ENCODE measurements at regions not wholly inside any gene's neighbourhood (a gene's known extent, or its start where the extent isn't known, plus 50 kb on each side); places are given as distances from the start of the nearest gene placed in this dataset.

- no peak overlapping the region for H3K4me3 ChIP-seq (ENCODE audit: low read depth, low read length)
- no peak for DNase-seq (ENCODE audit: low read depth)
- TF ChIP-seq CTCF (IDR thresholded peaks at IDR 0.05; ENCODE audit: low read depth, low read length) = no peak
- no peak for TF ChIP-seq MAX (IDR thresholded peaks at IDR 0.05; ENCODE audit: low read depth, low read length)
- no peak for TF ChIP-seq MYC (IDR thresholded peaks at IDR 0.05; ENCODE audit: low read depth, low read length)
- TF ChIP-seq POLR2A (IDR thresholded peaks at IDR 0.05; ENCODE audit: extremely low read depth, insufficient read length) = no peak
Observed at GRCh38 chr9:90469865-90470387, 172.7 kb downstream of the DIRAS2 start.

- H3K4me3 ChIP-seq (ENCODE audit: low read depth, low read length) = no peak overlapping the region
Observed at GRCh38 chr9:90476058-90476457, 166.6 kb downstream of the DIRAS2 start.

GRCh38 chr9:90477535-90477934 is 165.1 kb downstream of the DIRAS2 start:
- no peak for DNase-seq (ENCODE audit: low read depth)
- TF ChIP-seq MAX (IDR thresholded peaks at IDR 0.05; ENCODE audit: low read depth, low read length) (no peak), CTCF (IDR thresholded peaks at IDR 0.05; ENCODE audit: low read depth, low read length) (no peak), POLR2A (IDR thresholded peaks at IDR 0.05; ENCODE audit: extremely low read depth, insufficient read length) (no peak), MYC (IDR thresholded peaks at IDR 0.05; ENCODE audit: low read depth, low read length) (no peak)
- H3K4me3 ChIP-seq (ENCODE audit: low read depth, low read length) = no peak overlapping the region

More at GRCh38 chr9:90476058-90476457, 166.6 kb downstream of the DIRAS2 start:
- TF ChIP-seq CTCF (IDR thresholded peaks at IDR 0.05; ENCODE audit: low read depth, low read length) (no peak), POLR2A (IDR thresholded peaks at IDR 0.05; ENCODE audit: extremely low read depth, insufficient read length) (no peak), MYC (IDR thresholded peaks at IDR 0.05; ENCODE audit: low read depth, low read length) (no peak), MAX (IDR thresholded peaks at IDR 0.05; ENCODE audit: low read depth, low read length) (no peak)
- no peak for DNase-seq (ENCODE audit: low read depth)

GRCh38 chr9:90478821-90479220 is 163.8 kb downstream of the DIRAS2 start:
- TF ChIP-seq CTCF (IDR thresholded peaks at IDR 0.05; ENCODE audit: low read depth, low read length) (no peak), MAX (IDR thresholded peaks at IDR 0.05; ENCODE audit: low read depth, low read length) (no peak), MYC (IDR thresholded peaks at IDR 0.05; ENCODE audit: low read depth, low read length) (no peak), POLR2A (IDR thresholded peaks at IDR 0.05; ENCODE audit: extremely low read depth, insufficient read length) (no peak)

GRCh38 chr9:90485028-90485427 is 157.6 kb downstream of the DIRAS2 start:
- no peak for DNase-seq (ENCODE audit: low read depth)
- TF ChIP-seq MYC (IDR thresholded peaks at IDR 0.05; ENCODE audit: low read depth, low read length) (no peak), CTCF (IDR thresholded peaks at IDR 0.05; ENCODE audit: low read depth, low read length) (no peak), POLR2A (IDR thresholded peaks at IDR 0.05; ENCODE audit: extremely low read depth, insufficient read length) (no peak), MAX (IDR thresholded peaks at IDR 0.05; ENCODE audit: low read depth, low read length) (no peak)
- H3K4me3 ChIP-seq (ENCODE audit: low read depth, low read length) = no peak overlapping the region

More at GRCh38 chr9:90478821-90479220, 163.8 kb downstream of the DIRAS2 start:
- DNase-seq (ENCODE audit: low read depth) = no peak
- H3K4me3 ChIP-seq (ENCODE audit: low read depth, low read length) = no peak overlapping the region
